GM18909 (cell line): ENCODE measurements at regions not wholly inside any gene's neighbourhood (a gene's known extent, or its start where the extent isn't known, plus 50 kb on each side); places are given as distances from the start of the nearest gene placed in this dataset.

Source experiments
- ATAC-seq: cut with Tn5 transposase; IDR thresholded peaks from one replicate; pipeline ENCODE4 v1.9.1; 2021; ENCODE audit warnings: mild to moderate bottlenecking; ENCODE audit not compliant: unreplicated experiment, poor library complexity

- ATAC-seq: no peak
These were observed 1320.9 kb upstream of the FLRT2 start for GRCh38 chr14:84209031-84209430.

GRCh38 chr14:84217066-84217465 lies 1312.9 kb upstream of the FLRT2 start:
- ATAC-seq: no peak

GRCh38 chr14:84225268-84225667 lies 1304.7 kb upstream of the FLRT2 start:
- no peak for ATAC-seq

GRCh38 chr14:84228702-84229101 lies 1301.2 kb upstream of the FLRT2 start:
- no peak for ATAC-seq

GRCh38 chr14:84234281-84234680 lies 1295.7 kb upstream of the FLRT2 start:
- no peak for ATAC-seq

- no peak for ATAC-seq
These were observed 1293.7 kb upstream of the FLRT2 start for GRCh38 chr14:84236290-84236689.

- no peak for ATAC-seq
These were observed 1292.1 kb upstream of the FLRT2 start for GRCh38 chr14:84237881-84238280.

GRCh38 chr14:84247693-84248092 lies 1282.3 kb upstream of the FLRT2 start:
- ATAC-seq: no peak

- ATAC-seq: no peak
These were observed 1279.1 kb upstream of the FLRT2 start for GRCh38 chr14:84250893-84251292.

GRCh38 chr14:84251411-84252115 lies 1278.4 kb upstream of the FLRT2 start:
- ATAC-seq: no peak

- no peak for ATAC-seq
These were observed 1277.2 kb upstream of the FLRT2 start for GRCh38 chr14:84252706-84253105.

GRCh38 chr14:84253326-84253725 lies 1276.6 kb upstream of the FLRT2 start:
- no peak for ATAC-seq

- no peak for ATAC-seq
These were observed 1275.7 kb upstream of the FLRT2 start for GRCh38 chr14:84254290-84254689.

- ATAC-seq: no peak
These were observed 1267.0 kb upstream of the FLRT2 start for GRCh38 chr14:84262932-84263331.

- no peak for ATAC-seq
These were observed 1257.6 kb upstream of the FLRT2 start for GRCh38 chr14:84272290-84272721.

- ATAC-seq: no peak
These were observed 1256.8 kb upstream of the FLRT2 start for GRCh38 chr14:84273181-84273580.

GRCh38 chr14:84282618-84283017 lies 1247.3 kb upstream of the FLRT2 start:
- ATAC-seq: no peak

- no peak for ATAC-seq
These were observed 1241.2 kb upstream of the FLRT2 start for GRCh38 chr14:84288781-84289180.

GRCh38 chr14:84298663-84299195 lies 1231.2 kb upstream of the FLRT2 start:
- no peak for ATAC-seq

- ATAC-seq: no peak
These were observed 1226.8 kb upstream of the FLRT2 start for GRCh38 chr14:84303140-84303539.

GRCh38 chr14:84312551-84312950 lies 1217.4 kb upstream of the FLRT2 start:
- no peak for ATAC-seq

- no peak for ATAC-seq
These were observed 1206.5 kb upstream of the FLRT2 start for GRCh38 chr14:84323450-84323849.
